SK-N-SH (cell line): ENCODE measurements at regions not wholly inside any gene's neighbourhood (a gene's known extent, or its start where the extent isn't known, plus 50 kb on each side); places are given as distances from the start of the nearest gene placed in this dataset.
A peak's percentile ranks its signal among the peaks of the same experiment; 100 is the strongest.

Experiments used
- CTCF ChIA-PET: fragments of 300-600, 350-600 bp; formaldehyde crosslinking; extraction: SDS; loops from one replicate; lab custom pipeline; 2021; lab: Yijun Ruan, JAX
- POLR2A ChIA-PET: fragments of 350-600 bp; sonication (Branson Sonifier 250); formaldehyde crosslinking; extraction: SDS; loops from one replicate; lab custom pipeline; 2020; ENCODE audit warnings: antibody characterized with exemption, inconsistent platforms; lab: Yijun Ruan, JAX
- DNase-seq: peaks from one replicate; pipeline ENCODE4 v3.0.0; 2012
- H2AFZ ChIP-seq: fragments of 200-600 bp; sonication (generic); 2 replicates; pipeline ENCODE4 v1.8.1; 2016; ENCODE audit warnings: antibody characterized with exemption, mild to moderate bottlenecking, low read depth
- H3F3A ChIP-seq: fragments of 200-600 bp; sonication (generic); replicated peaks from 2 replicates; pipeline ENCODE3; 2016; ENCODE audit warnings: antibody characterized with exemption, mild to moderate bottlenecking; ENCODE audit not compliant: insufficient read depth
- H3K27ac ChIP-seq, 2 experiments: fragments of 200-500 bp in 1 of 2; fragments of 200-600 bp in 1 of 2; sonication (Bioruptor generic) in 1 of 2; sonication (generic), shearing (Covaris generic) in 1 of 2; 2 replicates each; pipeline versions ENCODE4 v1.5.1 to v1.6.1; 2014 to 2016; ENCODE audit warnings: low read depth in 2 of 2, inconsistent platforms in 1 of 2, low read length in 1 of 2, mild to moderate bottlenecking in 1 of 2, mixed read lengths in 1 of 2
- H3K27me3 ChIP-seq: fragments of 200-600 bp; sonication (generic), shearing (Covaris generic); 2 replicates; pipeline ENCODE4 v1.6.1; 2016; ENCODE audit warnings: mixed run types; ENCODE audit not compliant: insufficient read depth
- H3K36me3 ChIP-seq, 2 experiments: fragments of 200-500 bp in 1 of 2; fragments of 200-600 bp in 1 of 2; sonication (Bioruptor generic) in 1 of 2; sonication (generic) in 1 of 2; replicated peaks in 1 of 2; 2 replicates each; pipeline versions ENCODE3 to v1.5.1; 2014 to 2016; ENCODE audit warnings: low read length in 1 of 2, mild to moderate bottlenecking in 1 of 2; ENCODE audit not compliant: insufficient read depth in 2 of 2, control insufficient read depth in 1 of 2
- H3K4me1 ChIP-seq, 2 experiments: fragments of 200-500 bp in 1 of 2; fragments of 200-600 bp in 1 of 2; sonication (Bioruptor generic) in 1 of 2; sonication (generic), shearing (Covaris generic) in 1 of 2; 2 replicates each; pipeline versions ENCODE4 v1.5.1 to v1.6.1; 2014 to 2016; ENCODE audit warnings: low read depth in 1 of 2, low read length in 1 of 2, mixed run types in 1 of 2; ENCODE audit not compliant: insufficient read depth in 2 of 2, control insufficient read depth in 1 of 2
- H3K4me2 ChIP-seq: fragments of 200-600 bp; sonication (generic), shearing (Covaris generic); 2 replicates; pipeline ENCODE4 v1.6.1; 2017; ENCODE audit warnings: mixed run types
- H3K4me3 ChIP-seq, 2 experiments: fragments of 200-500 bp in 1 of 2; fragments of 200-600 bp in 1 of 2; sonication (Bioruptor generic) in 1 of 2; sonication (generic), shearing (Covaris generic) in 1 of 2; 2 replicates each; pipeline versions ENCODE4 v1.5.1 to v1.8.1; 2014 to 2016; ENCODE audit warnings: low read depth in 2 of 2, inconsistent platforms in 1 of 2, low read length in 1 of 2, mild to moderate bottlenecking in 1 of 2, mixed read lengths in 1 of 2, moderate library complexity in 1 of 2
- H3K79me2 ChIP-seq: fragments of 200-600 bp; sonication (generic); 2 replicates; pipeline ENCODE4 v1.8.1; 2017; ENCODE audit warnings: mild to moderate bottlenecking; ENCODE audit not compliant: insufficient read depth
- H3K9ac ChIP-seq: fragments of 200-600 bp; sonication (generic); 2 replicates; pipeline ENCODE4 v1.6.1; 2017; ENCODE audit warnings: mixed run types
- H3K9me2 ChIP-seq: fragments of 200-600 bp; sonication (generic); 2 replicates; pipeline ENCODE4 v1.6.1; 2017; ENCODE audit warnings: mixed run types
- H3K9me3 ChIP-seq: fragments of 200-600 bp; sonication (generic); 2 replicates; pipeline ENCODE4 v1.6.1; 2017; ENCODE audit warnings: mixed run types, mild to moderate bottlenecking, moderate library complexity
- H4K20me1 ChIP-seq: fragments of 200-600 bp; sonication (generic); 2 replicates; pipeline ENCODE4 v1.6.1; 2017; ENCODE audit warnings: mild to moderate bottlenecking, mixed run types; ENCODE audit not compliant: insufficient read depth
- CHD2 ChIP-seq: fragments of 150-350 bp; IDR thresholded peaks from 2 replicates; pipeline ENCODE4 v1.6.1; 2018; ENCODE audit warnings: low read length; ENCODE audit not compliant: partially characterized antibody
- EP300 ChIP-seq, 2 experiments: IDR thresholded peaks; 2 replicates each; pipeline versions ENCODE4 v1.4.0 to v1.6.1; 2012; ENCODE audit warnings: borderline replicate concordance in 1 of 2, low read depth in 1 of 2, low read length in 1 of 2
- FOSL2 ChIP-seq: IDR thresholded peaks from 2 replicates; pipeline ENCODE4 v1.4.0; 2012; ENCODE audit warnings: low read depth, mild to moderate bottlenecking, moderate library complexity, borderline replicate concordance
- GABPA ChIP-seq: IDR thresholded peaks from 2 replicates; pipeline ENCODE4 v1.4.0; 2012; ENCODE audit warnings: low read depth, mild to moderate bottlenecking
- GATA2 ChIP-seq: sonication (generic); formaldehyde crosslinking; IDR thresholded peaks from 2 replicates; pipeline ENCODE4 v1.5.0; 2020; ENCODE audit warnings: mild to moderate bottlenecking, missing genetic modification reagents
- IRF3 ChIP-seq: fragments of 150-350 bp; IDR thresholded peaks from 2 replicates; pipeline ENCODE4 v1.6.1; 2016; ENCODE audit warnings: mild to moderate bottlenecking, low read depth, low read length
- JUND ChIP-seq: IDR thresholded peaks from 2 replicates; pipeline ENCODE4 v1.4.0; 2012
- MAX ChIP-seq: IDR thresholded peaks from 2 replicates; pipeline ENCODE4 v1.4.0; 2012; ENCODE audit warnings: low read depth
- NFIC ChIP-seq: IDR thresholded peaks from 2 replicates; pipeline ENCODE4 v1.4.0; 2012; ENCODE audit warnings: borderline replicate concordance
- NRF1 ChIP-seq: IDR thresholded peaks from 2 replicates; pipeline ENCODE4 v1.6.1; 2012; ENCODE audit warnings: low read depth, mild to moderate bottlenecking, low read length
- RAD21 ChIP-seq: IDR thresholded peaks from 2 replicates; pipeline ENCODE4 v1.6.1; 2012; ENCODE audit warnings: mild to moderate bottlenecking, low read length
- REST ChIP-seq: IDR thresholded peaks from 2 replicates; pipeline ENCODE4 v1.6.1; 2012; ENCODE audit warnings: mild to moderate bottlenecking, low read depth, low read length, moderate library complexity
- RFX5 ChIP-seq: IDR thresholded peaks from 2 replicates; pipeline ENCODE4 v1.6.1; 2012; ENCODE audit warnings: mild to moderate bottlenecking, improper control_type of control experiment, low read length
- RXRA ChIP-seq: IDR thresholded peaks from 2 replicates; pipeline ENCODE4 v1.4.0; 2012; ENCODE audit warnings: low read depth, mild to moderate bottlenecking, borderline replicate concordance
- SIN3A ChIP-seq: IDR thresholded peaks from 2 replicates; pipeline ENCODE4 v1.6.1; 2012; ENCODE audit warnings: low read depth, mild to moderate bottlenecking, low read length, moderate library complexity, borderline replicate concordance
- SMC3 ChIP-seq: IDR thresholded peaks from 2 replicates; pipeline ENCODE4 v1.6.1; 2012; ENCODE audit warnings: low read depth, low read length, improper control_type of control experiment
- TAF1 ChIP-seq: IDR thresholded peaks from 2 replicates; pipeline ENCODE4 v1.6.1; 2012; ENCODE audit warnings: low read depth, mild to moderate bottlenecking, low read length, moderate library complexity, borderline replicate concordance
- TCF12 ChIP-seq: IDR thresholded peaks from 2 replicates; pipeline ENCODE4 v1.4.0; 2012
- USF2 ChIP-seq: fragments of 150-350 bp; IDR thresholded peaks from 2 replicates; pipeline ENCODE4 v1.6.1; 2017; ENCODE audit warnings: antibody characterized with exemption, low read length, low read depth, borderline replicate concordance
- ZBTB33 ChIP-seq: IDR thresholded peaks from 2 replicates; pipeline ENCODE4 v1.4.0; 2012; ENCODE audit warnings: low read depth, borderline replicate concordance
- WGBS: methylation state at CpG from one replicate; pipeline ENCODE4 v1.1.6; 2017; ENCODE audit warnings: low lambda C conversion rate; 5-methylcytosine and 5-hydroxymethylcytosine counted together

- peak; percentile 5 for DNase-seq
- no peak overlapping the region for H3K9ac ChIP-seq
- H3K4me3 ChIP-seq, result no peak overlapping the region
- no peaks in the 10 kb centered on the region for H3K27me3 ChIP-seq
- TF ChIP-seq GABPA (no peak), EP300 (IDR thresholded peaks at IDR 0.05; ENCODE audit: borderline replicate concordance in 1 of 2, low read depth in 1 of 2, low read length in 1 of 2) (no peak), NRF1 (no peak), RFX5 (no peak), JUND (no peak), ZBTB33 (no peak), USF2 (no peak), SMC3 (no peak)
- TF ChIP-seq, all 33 proteins: peak for 0
- no peaks in the 10 kb centered on the region for H3K79me2 ChIP-seq
- WGBS, result 42% methylated on average over 9 of the region's 9 CpGs
- H3F3A ChIP-seq, result no peaks in the 10 kb centered on the region
- no peaks in the 10 kb centered on the region for H3K36me3 ChIP-seq
- CTCF ChIA-PET, result no interaction called here
- POLR2A ChIA-PET, result no interaction called here
- no peaks in the 10 kb centered on the region for H3K9me2 ChIP-seq
- H3K4me2 ChIP-seq, result no peak overlapping the region
- no peak overlapping the region for H2AFZ ChIP-seq
- H3K27ac ChIP-seq, result no peak overlapping the region
- H4K20me1 ChIP-seq, result no peaks in the 10 kb centered on the region
- no peaks in the 10 kb centered on the region for H3K9me3 ChIP-seq
- peaks cover 0 to 6% of the 10 kb centered on the region in 2 experiments; a peak in 1 of 4 replicates for H3K4me1 ChIP-seq
Observed at GRCh38 chr4:38424151-38424871, 239.7 kb upstream of the KLF3 start.

- no peaks in the 10 kb centered on the region for H3K27me3 ChIP-seq
- no peak overlapping the region for H3K27ac ChIP-seq
- H3K4me1 ChIP-seq, result peaks cover 0 to 6% of the 10 kb centered on the region in 2 experiments; a peak in 1 of 4 replicates
- H3K4me3 ChIP-seq, result no peak overlapping the region
- H3K79me2 ChIP-seq, result no peaks in the 10 kb centered on the region
- H3K9me2 ChIP-seq, result no peaks in the 10 kb centered on the region
- no peak overlapping the region for H3K4me2 ChIP-seq
- H2AFZ ChIP-seq, result no peak overlapping the region
- no peaks in the 10 kb centered on the region for H3K9me3 ChIP-seq
- H3K9ac ChIP-seq, result no peak overlapping the region
- no peak for DNase-seq
- H3F3A ChIP-seq, result no peaks in the 10 kb centered on the region
- ChIA-PET CTCF (no interaction called here), POLR2A (no interaction called here)
- H4K20me1 ChIP-seq, result no peaks in the 10 kb centered on the region
- H3K36me3 ChIP-seq, result no peaks in the 10 kb centered on the region
- TF ChIP-seq REST (no peak), GATA2 (CRISPR knock-in tag) (no peak), TCF12 (no peak), RAD21 (no peak), IRF3 (no peak), JUND (no peak), TAF1 (no peak), USF2 (no peak), SIN3A (no peak), FOSL2 (no peak), MAX (no peak), SMC3 (no peak), CHD2 (no peak), RXRA (no peak), NFIC (no peak)
Observed at GRCh38 chr4:38426532-38426931, 237.5 kb upstream of the KLF3 start.
